ENCODE measurements at regions not wholly inside any gene's neighbourhood (a gene's known extent, or its start where the extent isn't known, plus 50 kb on each side); places are given as distances from the start of the nearest gene placed in this dataset.

GRCh38 chr15:69802432-69802831, 295.3 kb downstream of the TLE3 start:
- DNase-seq, result no peak

- no peak for DNase-seq
Measured at GRCh38 chr15:69804786-69805185, 292.9 kb downstream of the TLE3 start.

DNA sequence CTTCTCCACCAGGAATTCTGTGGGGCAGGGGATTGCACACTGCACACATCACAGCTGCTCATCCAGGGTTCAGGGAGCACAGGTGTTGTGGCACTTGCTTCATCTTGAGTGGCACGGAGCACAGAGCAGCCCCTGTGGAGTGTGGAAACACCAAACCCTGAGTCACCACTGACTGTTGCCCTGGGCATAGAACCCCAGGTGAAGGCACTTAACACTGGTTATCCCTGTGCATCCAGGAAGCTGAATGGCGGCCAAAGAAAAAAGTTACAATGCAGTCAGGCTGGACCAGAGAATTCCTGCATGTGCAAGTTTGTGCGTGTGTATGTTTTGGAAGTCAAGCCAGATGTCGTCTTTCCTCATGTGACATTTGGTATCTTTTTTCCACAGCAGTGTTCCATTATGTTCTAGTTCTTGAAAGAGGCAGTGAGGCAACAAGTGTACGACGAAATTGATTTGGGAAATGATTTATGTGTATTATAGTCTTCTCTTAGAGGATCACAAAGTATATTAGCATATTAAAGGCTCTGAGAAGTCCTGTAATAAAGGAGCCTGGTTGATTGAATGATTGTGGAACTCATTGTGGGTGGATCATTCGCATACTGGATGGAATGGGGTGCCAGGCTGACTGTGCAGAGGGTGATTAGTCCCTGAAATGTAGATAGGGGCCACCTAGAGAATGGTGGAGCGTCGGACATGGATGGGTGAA, 292.3 kb downstream of the TLE3 start:
- DNase-seq, result no peak

GRCh38 chr15:69806287-69806915, 291.3 kb downstream of the TLE3 start:
- DNase-seq, result no peak

GRCh38 chr15:69807721-69808120, 290.0 kb downstream of the TLE3 start:
- no peak for DNase-seq

GRCh38 chr15:69808756-69809155, 289.0 kb downstream of the TLE3 start:
- DNase-seq, result no peak

GRCh38 chr15:69809421-69809820, 288.3 kb downstream of the TLE3 start:
- DNase-seq, result no peak

- no peak for DNase-seq
Measured at GRCh38 chr15:69810431-69811354, 287.0 kb downstream of the TLE3 start.

DNA sequence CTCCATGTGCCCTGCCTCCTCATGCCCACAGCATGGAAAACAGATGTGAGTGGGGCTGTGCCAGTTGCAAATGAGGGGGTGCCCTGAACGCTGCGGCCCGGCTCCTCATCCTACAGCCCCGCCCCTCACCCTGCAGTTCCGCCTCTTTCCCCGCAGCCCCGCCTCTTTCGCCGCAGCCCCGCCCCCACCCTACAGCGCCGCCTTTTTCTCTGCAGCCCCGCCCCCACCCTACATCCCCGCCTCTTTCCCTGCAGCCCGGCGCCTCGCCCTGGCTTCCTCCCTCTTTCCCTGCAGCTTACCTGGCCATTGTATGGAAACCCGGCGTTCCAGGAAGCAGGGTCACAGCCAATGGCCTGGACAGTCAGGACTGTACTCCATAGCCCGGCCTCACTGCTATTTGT, 284.9 kb downstream of the TLE3 start:
- DNase-seq, result no peak

DNA sequence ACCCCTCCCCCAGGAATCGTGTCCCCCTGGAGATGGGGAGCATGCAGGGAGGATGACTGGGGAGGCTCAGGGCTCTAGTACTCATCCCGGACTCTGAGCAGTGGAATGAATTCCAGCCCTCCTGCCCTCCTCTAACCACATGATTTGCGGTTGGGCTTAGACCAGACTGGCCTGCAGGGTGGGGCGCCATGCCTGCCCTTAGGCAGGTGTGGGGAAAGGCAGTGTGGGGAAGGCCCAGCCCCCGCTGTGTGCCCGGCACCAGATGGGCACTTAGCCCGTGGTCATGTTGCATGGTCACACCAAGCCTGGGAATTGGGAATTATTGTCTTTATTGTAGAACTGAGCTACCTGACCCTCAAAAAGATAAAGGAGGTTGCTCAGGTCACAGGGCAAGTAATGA, 283.8 kb downstream of the TLE3 start:
- no peak for DNase-seq

DNA sequence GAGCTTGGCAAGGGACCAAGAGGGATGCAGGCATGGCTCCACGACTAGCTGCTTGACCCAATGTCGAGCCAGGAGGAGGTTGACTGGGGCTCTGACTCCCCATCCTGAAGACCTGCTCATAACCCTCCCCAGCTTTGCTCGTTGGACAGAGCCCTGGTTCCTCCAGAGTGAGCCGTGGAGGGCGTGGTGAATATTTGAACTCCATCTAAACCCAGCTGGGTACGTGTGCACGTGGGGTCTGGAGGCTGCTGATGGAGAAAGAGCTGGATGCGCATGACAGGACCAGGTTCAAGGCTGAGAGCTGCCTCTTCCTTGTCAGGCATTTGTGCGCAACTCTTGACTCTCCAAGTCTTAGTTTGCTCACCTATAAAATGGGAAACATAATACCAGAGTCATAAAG, 282.8 kb downstream of the TLE3 start:
- no peak for DNase-seq

- DNase-seq, result no peak
Measured at GRCh38 chr15:69815793-69816192, 281.9 kb downstream of the TLE3 start.

DNA sequence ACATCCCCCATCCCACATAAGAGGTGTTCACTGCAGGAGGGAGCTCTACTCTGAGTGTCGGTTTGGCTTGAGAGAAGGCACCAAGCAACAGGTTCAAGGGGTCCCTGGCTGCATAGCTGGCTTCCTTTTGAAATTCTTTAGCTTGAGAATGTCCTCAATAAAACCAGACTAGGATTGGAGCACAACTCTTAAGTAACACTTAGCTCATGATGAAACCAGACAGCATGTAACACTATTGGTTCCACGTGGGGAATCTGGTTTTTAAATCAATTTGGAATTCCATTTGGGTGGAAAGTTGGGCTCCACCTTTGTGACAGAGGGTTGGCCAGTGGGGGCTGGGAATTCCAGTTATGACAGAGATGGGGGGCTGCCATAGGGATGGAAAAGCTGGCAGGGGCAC, 281.2 kb downstream of the TLE3 start:
- DNase-seq, result no peak

- DNase-seq, result no peak
Measured at GRCh38 chr15:69818529-69818928, 279.2 kb downstream of the TLE3 start.

DNA sequence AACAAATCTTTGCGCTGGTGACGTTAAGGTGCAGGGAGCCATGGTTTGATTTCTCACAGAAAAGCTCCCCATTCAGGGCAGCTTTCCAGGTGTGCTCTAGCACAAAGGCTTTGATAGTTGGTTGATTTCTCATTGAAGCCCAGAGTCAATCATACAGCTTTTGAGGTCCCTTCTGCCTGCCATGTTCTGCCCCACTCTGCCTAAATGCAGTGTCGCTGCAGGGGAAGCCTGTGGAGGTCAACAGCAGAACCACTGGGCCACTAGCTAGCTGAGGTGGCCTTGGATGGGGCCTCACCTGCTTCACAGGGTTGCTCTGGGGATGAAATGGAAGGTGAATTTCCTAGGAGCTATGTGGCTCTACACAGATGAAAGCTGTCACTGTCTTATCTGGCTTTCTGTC, 278.3 kb downstream of the TLE3 start:
- DNase-seq, result no peak

DNA sequence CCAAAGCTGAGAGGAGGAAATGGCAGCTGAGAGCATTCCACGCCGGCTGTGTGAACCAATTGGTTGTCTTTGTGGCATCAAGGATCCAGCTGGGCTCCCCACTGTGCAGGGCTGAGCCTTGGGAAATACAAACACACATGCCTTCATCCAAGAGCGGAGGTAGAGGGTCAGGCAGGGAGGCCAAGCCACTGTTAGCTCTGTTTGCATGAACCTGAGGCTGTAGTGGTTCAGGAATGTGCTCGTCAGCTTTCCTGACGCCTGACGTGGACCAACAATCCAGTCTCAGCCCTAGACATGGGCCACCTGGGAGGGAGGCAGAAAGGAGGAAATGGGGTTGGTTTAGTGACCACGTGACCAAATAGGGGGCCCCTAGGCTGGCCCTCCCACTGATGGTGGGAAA, 276.9 kb downstream of the TLE3 start:
- no peak for DNase-seq

- no peak for DNase-seq
Measured at GRCh38 chr15:69823223-69823907, 274.4 kb downstream of the TLE3 start.

DNA sequence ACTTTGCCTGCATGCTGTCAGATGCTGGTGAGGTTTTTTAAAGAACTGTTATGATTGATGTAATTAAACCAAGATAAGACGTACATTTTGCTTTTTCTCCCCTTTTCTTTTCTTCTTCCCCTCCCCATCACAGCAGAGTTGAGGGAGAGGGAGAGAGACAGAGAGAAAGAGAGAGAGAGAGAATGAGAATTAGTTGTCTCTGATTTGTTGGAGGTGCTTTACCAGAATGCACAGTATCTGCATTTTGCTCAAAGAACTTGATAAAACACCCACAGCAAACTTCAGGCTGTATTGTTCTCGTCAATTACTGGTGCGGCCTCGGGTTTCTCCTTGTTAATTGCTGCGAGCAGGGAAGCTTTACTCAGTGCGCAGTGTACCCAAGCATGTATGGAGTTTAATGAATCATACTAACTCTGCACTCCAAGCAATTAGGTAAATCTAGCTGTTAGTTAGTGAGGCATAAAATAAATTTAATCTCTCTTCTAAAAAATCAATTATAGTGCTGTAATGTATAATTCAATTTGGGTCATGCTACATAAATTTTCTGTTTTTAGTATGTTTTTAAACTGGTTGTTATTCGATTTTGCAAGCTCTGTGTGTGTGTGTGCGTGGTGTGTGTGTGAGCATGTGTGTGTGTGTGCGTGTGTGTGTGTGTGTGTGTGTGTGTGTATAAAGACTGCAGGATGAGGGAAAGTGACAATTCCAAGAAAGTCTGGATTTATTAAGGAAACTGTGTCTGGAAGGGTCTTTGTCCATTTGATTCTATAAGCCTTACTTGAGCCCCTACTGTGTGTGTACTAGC, 273.4 kb downstream of the TLE3 start:
- DNase-seq, result no peak

DNA sequence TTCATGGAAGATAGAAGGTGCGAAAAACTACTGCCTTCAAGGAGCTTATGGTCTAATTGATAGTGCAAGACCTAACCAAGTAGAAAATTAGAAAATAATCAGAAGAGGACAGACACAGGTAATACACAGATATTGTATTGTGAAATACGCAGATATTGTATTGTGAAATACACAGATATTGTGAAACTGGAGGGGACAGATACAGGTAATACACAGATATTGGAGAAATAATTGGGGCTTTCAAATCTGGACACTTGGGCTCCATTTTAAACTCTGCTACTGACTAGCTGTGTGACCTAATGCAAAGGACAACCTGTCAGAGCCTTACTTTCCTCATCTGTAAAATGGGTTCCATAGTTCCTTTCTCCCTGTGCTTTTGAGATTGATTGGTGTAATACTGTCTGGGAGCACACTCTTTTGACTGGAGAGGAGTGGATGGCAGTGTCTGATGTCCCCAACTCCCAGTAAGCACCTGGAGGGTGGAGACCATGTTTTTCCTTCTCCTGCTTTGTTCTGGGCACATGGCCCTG, 272.8 kb downstream of the TLE3 start:
- DNase-seq, result no peak

DNA sequence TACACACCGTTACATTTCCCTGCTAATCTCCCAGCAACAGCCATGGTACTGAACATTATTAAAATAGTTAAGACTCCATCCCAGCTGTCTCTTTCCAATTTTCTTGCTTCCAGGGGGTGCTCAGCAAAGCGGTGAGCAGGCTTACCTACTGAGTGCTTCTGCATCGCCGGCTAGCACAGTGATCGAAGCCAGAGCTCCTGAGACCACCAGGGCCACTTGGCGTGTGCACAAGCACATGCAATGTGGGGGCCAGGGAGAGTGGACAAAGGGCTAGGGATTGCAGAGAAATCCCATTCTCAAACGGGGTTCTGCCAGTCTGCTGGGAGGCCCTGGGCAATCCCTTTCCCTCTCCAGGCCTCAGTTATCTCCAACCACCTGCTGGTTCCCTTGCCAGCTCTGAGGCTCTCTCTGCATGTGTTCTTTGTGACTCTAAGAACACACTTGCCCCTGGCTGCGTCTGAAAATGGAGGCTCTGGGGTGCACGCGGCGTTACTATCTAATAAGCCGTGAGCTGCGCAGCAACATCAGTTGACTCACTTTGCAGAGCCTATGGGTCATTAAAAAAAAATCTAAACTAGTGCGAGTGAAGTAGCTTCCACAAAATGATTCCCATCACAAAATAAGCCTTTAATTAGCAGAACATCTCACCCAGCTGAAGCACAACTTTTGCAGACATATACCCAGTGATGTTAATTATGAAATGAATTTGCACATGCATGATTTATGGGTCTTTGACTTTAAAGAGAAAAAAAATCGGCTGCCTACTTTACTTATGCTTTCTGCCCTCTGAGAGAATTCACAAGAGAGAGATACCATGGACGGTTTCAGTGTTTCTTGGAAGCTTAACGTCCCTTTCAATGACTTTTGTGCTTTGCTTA, 271.5 kb downstream of the TLE3 start:
- DNase-seq, result no peak

DNA sequence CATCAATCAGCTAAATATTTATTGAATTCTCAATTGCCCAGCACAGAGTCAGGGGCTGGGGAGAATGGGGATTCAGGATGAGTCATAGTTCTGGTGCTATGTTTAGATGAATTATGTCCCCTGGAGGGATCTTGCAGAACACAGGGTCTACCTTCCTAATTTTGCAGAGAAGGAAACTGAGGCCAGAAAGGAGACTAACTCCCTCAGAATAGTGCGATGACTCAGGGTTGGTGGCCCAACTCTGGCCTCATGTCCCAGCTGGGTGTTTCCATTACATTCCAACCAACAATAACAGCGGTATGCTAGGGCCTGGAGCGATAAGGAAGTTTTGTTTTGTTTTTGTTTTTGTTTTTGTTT, 270.9 kb downstream of the TLE3 start:
- no peak for DNase-seq

Data from 8988T (cell line).